ENCODE measurements at regions not wholly inside any gene's neighbourhood (a gene's known extent, or its start where the extent isn't known, plus 50 kb on each side); places are given as distances from the start of the nearest gene placed in this dataset.
A peak's percentile ranks its signal among the peaks of the same experiment; 100 is the strongest.

DNA sequence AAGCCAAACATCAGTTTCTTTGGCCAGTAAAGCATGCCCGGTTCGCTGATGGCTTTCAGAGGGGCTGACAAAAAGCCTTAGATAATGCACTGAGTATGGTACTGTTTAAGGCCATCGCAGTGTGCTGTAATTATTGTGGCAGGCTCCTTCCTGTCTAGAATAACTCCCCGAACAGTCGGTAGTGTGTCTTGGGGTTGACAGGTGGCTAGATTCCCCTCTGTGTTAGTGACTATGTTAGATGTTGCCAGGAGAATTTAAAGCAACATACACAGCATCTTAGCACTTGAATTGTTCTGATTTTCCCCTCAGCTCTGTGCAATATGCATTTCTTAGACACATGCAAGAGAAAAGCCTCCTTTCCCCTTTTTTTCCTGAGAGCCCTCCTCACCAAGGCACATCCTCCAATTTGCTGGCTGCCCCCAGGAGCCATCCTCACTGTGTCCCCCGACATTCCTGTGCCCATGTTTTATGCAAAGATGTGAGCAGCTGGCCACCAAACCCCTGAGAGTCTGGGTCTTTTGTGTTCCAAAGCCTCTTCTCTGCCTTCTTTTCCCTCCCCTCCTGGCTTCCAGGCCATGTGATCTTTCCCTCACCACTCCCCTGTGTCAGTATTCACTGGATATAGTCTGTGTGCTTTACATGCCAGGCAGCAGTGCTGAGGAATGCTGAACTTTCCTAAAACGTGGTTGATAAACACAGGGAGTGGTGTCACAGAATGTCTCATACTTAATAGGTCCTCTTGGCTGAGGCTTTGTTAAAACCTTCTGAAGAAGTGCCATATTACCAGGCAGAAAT is 331.5 kb downstream of the HRH4 start:
- Mint-ChIP-seq H3K4me1 (no peaks in the 10 kb centered on the region), H3K4me3 (no peak overlapping the region), H3K36me3 (no peaks in the 10 kb centered on the region), H3K27ac (no peak overlapping the region), H3K9me3 (peaks cover 4% of the 10 kb centered on the region)
- DNase-seq (ENCODE audit: low spot score in 2 of 2) (no peak), ATAC-seq (no peak)

DNA sequence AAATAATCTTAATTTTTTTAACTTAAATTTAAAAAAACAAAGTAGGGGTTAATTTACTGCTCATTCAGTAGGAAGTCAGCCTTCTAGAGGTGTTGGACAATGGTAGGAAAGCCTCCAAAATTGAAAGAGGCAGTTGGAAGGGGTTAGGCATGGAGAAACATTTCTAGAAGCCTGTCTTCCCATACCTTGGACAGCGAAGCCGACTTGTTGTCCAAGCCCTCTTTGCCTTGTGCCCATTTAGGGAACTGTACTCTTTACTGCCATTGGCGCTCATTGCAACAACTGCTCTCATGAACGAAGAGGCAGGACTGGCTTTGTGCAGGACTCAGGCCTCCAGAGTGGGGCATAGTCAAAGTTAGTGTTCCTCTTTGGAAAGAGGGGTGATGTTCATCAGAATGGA is 333.3 kb downstream of the HRH4 start:
- H3K4me3 Mint-ChIP-seq, result no peak overlapping the region
- ATAC-seq, result no peak
- H3K9me3 Mint-ChIP-seq, result peaks cover 2% of the 10 kb centered on the region
- no peaks in the 10 kb centered on the region for H3K4me1 Mint-ChIP-seq
- H3K27ac Mint-ChIP-seq, result no peak overlapping the region
- H3K36me3 Mint-ChIP-seq, result no peaks in the 10 kb centered on the region
- no peak for DNase-seq (ENCODE audit: low spot score in 2 of 2)

DNA sequence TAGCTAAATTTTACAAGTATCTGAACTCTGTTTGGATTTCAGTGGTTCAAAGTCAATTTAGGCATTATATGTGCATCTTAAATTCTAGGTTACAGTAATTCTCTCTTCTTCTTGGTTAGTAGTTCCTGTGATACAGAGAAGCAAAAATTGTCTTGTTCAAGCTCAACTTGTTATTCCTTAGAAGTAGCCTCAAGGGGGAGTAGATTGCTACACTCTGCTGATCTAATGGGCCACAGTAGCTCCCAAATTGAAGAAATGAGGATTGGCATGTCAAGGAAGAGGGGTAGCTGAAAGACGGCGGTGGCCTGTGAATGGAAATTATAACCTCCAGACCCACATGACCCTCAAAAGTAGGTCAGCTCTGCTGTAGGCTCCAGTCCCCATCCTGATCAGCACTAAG is 334.7 kb downstream of the HRH4 start:
- H3K4me1 Mint-ChIP-seq, result no peaks in the 10 kb centered on the region
- ATAC-seq, result peak; percentile 29
- no peak overlapping the region for H3K4me3 Mint-ChIP-seq
- H3K9me3 Mint-ChIP-seq, result no peaks in the 10 kb centered on the region
- H3K27ac Mint-ChIP-seq, result no peak overlapping the region
- DNase-seq (ENCODE audit: low spot score in 2 of 2), result no peak
- H3K36me3 Mint-ChIP-seq, result no peaks in the 10 kb centered on the region

DNA sequence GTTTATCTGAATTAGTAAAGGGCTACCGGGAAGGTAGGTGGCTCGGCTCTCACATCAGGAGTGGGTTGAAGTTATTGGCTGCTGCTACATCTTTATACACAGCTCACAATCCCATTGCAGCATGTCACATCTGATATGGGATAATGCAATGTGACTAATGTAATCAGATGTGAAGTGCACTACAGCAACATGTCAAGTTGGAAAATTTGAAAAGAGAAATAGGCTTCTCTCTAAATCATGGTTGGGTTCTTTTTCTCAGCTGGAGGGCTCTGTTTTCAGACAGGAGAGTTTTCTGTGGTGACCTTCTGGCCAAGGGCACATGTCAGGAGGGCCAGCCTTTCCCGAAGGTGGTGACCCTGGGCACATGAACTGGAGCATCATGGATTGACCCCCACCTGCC is 337.5 kb downstream of the HRH4 start:
- Mint-ChIP-seq H3K36me3 (no peaks in the 10 kb centered on the region), H3K27ac (no peak overlapping the region), H3K9me3 (no peaks in the 10 kb centered on the region), H3K4me3 (no peak overlapping the region), H3K4me1 (no peaks in the 10 kb centered on the region)
- no peak for DNase-seq (ENCODE audit: low spot score in 2 of 2)
- no peak for ATAC-seq

DNA sequence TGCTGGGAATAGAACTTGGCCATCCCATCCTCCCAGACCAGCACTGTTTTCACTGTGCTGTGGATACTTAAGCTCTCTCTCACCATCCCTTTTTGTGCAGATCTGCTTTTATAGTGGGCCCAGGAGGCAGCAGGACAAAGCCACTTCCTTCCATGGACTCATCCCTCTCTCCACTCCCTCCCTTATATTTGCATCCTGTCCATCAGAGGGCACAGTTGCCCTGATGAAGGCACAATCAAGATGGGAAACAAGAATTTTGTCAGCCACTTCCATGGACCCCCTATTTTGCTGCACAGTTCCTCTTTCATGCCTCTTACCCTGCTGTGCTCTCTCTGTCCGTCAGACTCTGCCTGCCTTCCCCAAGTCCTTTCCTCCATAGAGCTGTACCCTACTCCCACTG is 338.7 kb downstream of the HRH4 start:
- DNase-seq (ENCODE audit: low spot score in 2 of 2) (no peak), ATAC-seq (no peak)
- Mint-ChIP-seq H3K4me1 (no peaks in the 10 kb centered on the region), H3K36me3 (no peaks in the 10 kb centered on the region), H3K27ac (no peak overlapping the region), H3K9me3 (no peaks in the 10 kb centered on the region), H3K4me3 (no peak overlapping the region)

DNA sequence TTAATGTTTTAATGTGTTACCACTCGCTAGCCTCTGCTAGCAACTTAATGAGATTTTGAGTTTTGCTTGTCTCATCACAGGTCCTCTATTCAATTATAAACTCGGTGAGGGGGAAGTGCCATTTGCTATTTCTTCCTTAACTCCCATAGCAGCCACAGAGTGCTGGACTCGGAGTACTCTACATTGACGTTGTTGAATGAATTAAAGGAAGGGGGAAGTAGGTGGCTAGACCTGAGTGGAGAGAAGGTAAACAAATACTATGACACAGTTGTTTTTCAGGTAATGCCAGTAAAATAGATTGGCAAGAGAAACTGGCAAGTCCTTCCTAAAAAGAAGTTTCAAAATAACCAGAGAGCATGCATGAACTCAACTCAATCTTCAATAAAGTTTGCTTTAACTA is 339.3 kb downstream of the HRH4 start:
- no peak overlapping the region for H3K4me3 Mint-ChIP-seq
- DNase-seq (ENCODE audit: low spot score in 2 of 2) (no peak), ATAC-seq (no peak)
- no peaks in the 10 kb centered on the region for H3K4me1 Mint-ChIP-seq
- no peak overlapping the region for H3K27ac Mint-ChIP-seq
- H3K9me3 Mint-ChIP-seq, result no peaks in the 10 kb centered on the region
- H3K36me3 Mint-ChIP-seq, result no peaks in the 10 kb centered on the region

DNA sequence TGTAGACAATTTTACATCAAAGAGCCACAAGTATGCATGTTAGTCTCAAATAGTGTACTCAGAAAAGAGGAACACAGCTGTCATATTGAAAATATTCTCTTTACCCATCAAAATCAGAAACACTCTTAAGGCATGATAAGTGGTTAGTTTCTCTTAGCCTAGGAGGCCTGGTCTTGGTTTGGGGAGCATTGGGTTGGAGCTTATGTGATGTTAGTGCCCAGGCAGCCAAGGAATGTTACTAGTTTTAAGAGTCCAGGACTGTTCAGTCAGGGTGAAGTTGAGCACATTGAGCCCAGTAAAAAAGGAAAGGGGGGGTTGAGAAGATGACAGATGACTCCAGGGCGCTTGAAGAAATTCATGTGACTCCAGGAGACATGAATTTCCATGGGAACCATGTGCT is 340.6 kb downstream of the HRH4 start:
- no peak overlapping the region for H3K27ac Mint-ChIP-seq
- no peak overlapping the region for H3K4me3 Mint-ChIP-seq
- ATAC-seq, result no peak
- H3K36me3 Mint-ChIP-seq, result no peaks in the 10 kb centered on the region
- H3K9me3 Mint-ChIP-seq, result no peaks in the 10 kb centered on the region
- DNase-seq (ENCODE audit: low spot score in 2 of 2), result no peak
- no peaks in the 10 kb centered on the region for H3K4me1 Mint-ChIP-seq

DNA sequence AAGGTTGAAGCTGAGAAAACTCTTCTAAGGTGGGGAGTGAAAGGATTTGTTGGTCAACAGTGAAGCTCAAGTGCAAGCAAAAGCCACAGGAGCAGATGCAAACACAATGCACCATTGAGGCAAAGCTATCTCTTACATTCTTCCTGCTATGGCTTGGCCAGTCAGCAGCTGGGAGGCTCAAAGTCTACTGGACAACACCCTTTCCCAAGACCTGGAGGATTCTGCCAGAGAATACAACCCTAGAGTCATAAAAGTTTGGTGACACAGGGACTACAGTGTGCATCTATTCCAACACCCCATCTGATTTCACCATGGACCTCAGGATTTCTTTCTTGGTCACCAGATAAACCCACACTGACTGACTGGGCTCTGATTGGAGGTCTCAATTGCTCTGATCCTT is 342.0 kb downstream of the HRH4 start:
- Mint-ChIP-seq H3K9me3 (peaks cover 2% of the 10 kb centered on the region), H3K4me3 (no peak overlapping the region), H3K4me1 (no peaks in the 10 kb centered on the region), H3K36me3 (no peaks in the 10 kb centered on the region), H3K27ac (no peak overlapping the region)
- ATAC-seq (no peak), DNase-seq (ENCODE audit: low spot score in 2 of 2) (no peak)

DNA sequence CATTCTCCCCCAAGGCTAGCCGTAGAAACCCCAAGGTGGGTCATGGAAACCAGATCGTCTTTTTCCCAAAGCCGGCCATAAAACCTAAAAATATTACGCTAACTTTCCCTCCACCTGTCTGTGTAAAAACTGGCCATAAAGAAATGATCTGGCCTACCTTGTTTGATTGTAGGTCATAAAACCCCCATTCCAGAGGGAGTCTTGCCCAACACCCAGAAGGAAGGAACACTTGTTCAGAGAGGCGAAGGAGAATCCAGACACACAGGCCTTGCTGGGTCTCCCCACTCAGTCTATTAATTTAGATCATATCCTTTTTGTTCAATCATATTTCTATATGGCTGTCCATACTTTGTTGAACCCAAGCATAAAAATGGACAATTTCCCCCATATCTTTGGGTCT is 344.7 kb downstream of the HRH4 start:
- H3K4me3 Mint-ChIP-seq, result no peak overlapping the region
- H3K27ac Mint-ChIP-seq, result no peak overlapping the region
- no peaks in the 10 kb centered on the region for H3K36me3 Mint-ChIP-seq
- no peaks in the 10 kb centered on the region for H3K4me1 Mint-ChIP-seq
- peaks cover 6% of the 10 kb centered on the region for H3K9me3 Mint-ChIP-seq
- DNase-seq (ENCODE audit: low spot score in 2 of 2) (no peak), ATAC-seq (no peak)

DNA sequence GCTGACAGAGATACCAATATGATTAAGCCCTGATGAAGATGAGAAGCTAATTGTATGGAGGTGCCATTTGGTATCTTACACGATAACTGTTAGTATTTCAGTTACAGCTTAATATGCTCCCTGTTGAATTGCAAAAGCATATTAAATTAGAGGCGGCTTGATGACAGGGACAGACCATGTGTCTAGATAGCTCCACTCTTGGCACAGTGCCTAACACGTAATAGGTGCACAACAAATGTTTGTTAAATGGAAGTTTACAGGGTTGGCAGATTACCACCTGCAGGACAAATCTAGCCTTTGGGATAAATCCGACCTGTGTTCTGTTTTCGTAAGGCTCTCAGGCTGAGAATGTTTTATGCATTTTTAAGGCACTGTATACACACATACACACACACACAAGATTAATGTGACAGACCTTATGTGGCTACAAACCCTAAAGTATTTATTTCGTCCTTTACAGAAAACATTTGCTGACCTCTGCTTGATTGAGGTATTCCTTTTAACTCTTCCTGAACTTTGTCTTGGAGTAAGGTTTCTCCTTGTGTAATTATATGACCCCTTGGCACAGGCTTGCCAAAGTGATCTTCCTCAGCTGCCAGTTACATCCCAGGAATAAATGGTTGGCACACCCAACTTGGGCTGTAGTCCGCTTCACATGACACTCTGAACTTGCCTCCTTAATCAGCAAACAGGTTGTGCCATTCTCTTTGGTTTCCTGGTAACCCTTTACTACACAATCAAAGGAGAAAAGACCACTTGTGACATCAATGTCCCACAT is 348.9 kb downstream of the HRH4 start:
- no peaks in the 10 kb centered on the region for H3K36me3 Mint-ChIP-seq
- H3K27ac Mint-ChIP-seq, result no peak overlapping the region
- peaks cover 6% of the 10 kb centered on the region for H3K9me3 Mint-ChIP-seq
- H3K4me3 Mint-ChIP-seq, result no peak overlapping the region
- DNase-seq (ENCODE audit: low spot score in 2 of 2), result no peak
- H3K4me1 Mint-ChIP-seq, result no peaks in the 10 kb centered on the region
- no peak for ATAC-seq

DNA sequence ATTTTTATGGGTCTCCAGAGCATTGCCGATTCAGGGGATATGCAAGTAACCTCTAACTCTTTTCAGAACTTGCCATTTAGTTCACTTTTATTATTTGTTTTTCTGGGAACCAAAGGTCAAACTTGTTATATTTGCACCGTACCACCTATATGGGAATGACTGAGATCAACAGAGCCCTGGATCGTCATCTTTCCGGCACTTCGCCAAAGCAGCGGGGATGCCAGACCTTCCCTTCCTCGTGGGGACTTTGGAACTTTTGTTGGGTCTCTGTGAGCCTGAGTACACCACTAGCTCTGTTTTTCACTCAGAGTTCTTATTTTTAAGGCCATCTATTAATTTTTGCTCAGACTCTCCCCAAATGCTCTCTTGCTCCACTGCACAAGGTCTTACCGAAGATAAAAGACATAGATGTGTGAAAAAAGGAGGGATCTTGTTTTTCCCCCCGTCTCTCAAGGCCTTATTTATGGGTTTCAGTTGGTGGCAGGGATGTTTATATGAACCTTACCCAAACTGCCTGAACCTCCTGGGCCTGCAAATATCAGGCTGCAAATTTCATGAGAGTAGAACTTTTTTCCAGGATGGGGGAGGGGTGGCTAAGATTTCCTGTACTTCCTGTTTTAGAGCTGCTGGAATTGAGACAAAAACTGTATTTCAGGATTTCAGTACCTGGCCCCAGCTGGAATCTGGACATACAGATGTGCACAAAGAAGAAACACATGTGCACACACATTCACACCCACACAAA is 350.3 kb downstream of the HRH4 start:
- H3K4me1 Mint-ChIP-seq, result no peaks in the 10 kb centered on the region
- peaks cover 6% of the 10 kb centered on the region for H3K9me3 Mint-ChIP-seq
- no peak overlapping the region for H3K4me3 Mint-ChIP-seq
- ATAC-seq, result no peak
- H3K27ac Mint-ChIP-seq, result no peak overlapping the region
- DNase-seq (ENCODE audit: low spot score in 2 of 2), result no peak
- H3K36me3 Mint-ChIP-seq, result no peaks in the 10 kb centered on the region

DNA sequence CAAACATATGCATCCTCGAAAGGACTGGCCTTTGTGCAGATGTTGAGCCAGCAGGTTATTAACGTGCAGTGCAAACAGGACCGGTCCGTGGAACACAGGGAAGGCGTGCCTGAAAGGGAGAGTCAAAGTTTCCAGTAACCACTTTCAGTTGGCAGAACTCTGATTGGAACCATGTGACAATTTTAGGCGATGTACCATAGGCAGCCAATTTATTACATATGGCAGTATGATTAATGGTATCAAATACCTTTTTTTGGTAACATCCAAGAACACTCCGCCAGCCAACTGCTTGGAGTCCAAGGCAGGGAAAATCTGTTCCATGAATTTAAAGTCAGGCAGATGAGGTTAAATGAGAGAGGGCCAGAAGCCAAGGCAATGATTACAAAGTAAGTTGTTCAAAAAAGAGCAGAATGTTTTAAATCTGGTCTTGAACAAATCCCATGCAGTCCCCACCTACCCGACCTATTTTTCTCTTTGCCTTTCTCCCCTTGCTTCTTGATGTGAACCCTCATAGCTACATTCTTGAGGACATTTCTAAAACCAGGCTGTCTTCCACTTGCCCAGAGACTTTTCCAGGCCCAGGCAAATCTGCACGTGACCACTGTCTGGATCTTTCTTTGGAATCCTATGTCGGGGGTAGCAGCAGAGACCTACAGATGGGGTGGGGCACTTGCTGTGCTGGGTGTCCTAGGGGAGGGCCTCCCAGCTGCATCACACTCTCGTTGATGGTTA is 351.7 kb downstream of the HRH4 start:
- ATAC-seq, result no peak
- Mint-ChIP-seq H3K27ac (no peak overlapping the region), H3K36me3 (no peaks in the 10 kb centered on the region), H3K9me3 (peaks cover 4% of the 10 kb centered on the region), H3K4me3 (no peak overlapping the region), H3K4me1 (no peaks in the 10 kb centered on the region)
- DNase-seq (ENCODE audit: low spot score in 2 of 2), result no peak

DNA sequence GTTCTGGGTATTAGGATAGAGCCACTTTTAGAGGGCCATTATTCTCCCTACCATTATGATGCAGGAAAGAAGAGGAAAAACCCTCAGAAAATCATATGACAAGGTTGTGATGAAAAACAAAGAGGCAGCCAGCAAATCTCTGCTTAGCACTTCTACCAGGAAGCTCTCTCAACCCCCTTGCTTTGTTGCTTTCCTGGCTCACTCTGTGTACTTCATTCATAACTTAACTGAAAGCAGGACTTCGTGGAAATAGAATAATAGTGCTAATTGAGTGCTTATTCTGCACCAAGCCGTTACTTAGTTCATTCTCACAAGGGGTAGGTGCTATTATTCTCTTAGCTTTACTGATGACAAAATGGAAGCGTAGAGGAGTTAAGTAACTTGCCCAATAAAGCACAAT is 354.1 kb downstream of the HRH4 start:
- no peaks in the 10 kb centered on the region for H3K9me3 Mint-ChIP-seq
- no peak overlapping the region for H3K4me3 Mint-ChIP-seq

DNA sequence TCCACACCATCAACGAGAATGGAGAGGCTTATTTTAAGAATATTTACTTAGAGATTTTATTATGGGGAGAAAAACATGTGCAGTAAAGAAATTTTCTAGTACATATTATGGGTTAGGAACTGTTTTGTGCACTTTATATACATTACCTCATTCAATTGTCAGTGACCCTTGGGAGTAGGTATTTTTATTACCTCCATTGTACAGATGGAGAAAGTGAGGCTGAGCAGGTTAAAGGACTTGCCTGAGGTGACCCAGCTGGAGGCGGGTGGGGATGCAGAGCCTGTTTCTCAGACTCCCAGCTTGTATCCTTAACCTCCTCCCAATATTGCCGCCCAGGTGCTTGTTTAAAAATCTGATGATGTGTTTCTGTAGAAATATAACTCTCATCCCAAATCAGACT is 356.7 kb downstream of the HRH4 start:
- Mint-ChIP-seq H3K36me3 (no peaks in the 10 kb centered on the region), H3K4me1 (no peaks in the 10 kb centered on the region), H3K9me3 (peaks cover 1% of the 10 kb centered on the region), H3K27ac (no peak overlapping the region), H3K4me3 (no peak overlapping the region)
- ATAC-seq, result no peak
- DNase-seq (ENCODE audit: low spot score in 2 of 2), result no peak

More for the DNA sequence above, 354.1 kb downstream of the HRH4 start:
- no peak overlapping the region for H3K27ac Mint-ChIP-seq
- DNase-seq (ENCODE audit: low spot score in 2 of 2) (no peak), ATAC-seq (no peak)
- H3K36me3 Mint-ChIP-seq, result no peaks in the 10 kb centered on the region
- no peaks in the 10 kb centered on the region for H3K4me1 Mint-ChIP-seq

Data from stimulated activated effector memory CD8-positive, alpha-beta T cell treated with anti-CD3 and anti-CD28 coated beads, Interleukin-12 subunit alpha, Interleukin-12 subunit beta, amount 100 ng/mL, for 72 hours (primary cell).